Ishikawa (cell line): ENCODE measurements at regions not wholly inside any gene's neighbourhood (a gene's known extent, or its start where the extent isn't known, plus 50 kb on each side); places are given as distances from the start of the nearest gene placed in this dataset.

Source experiments
- CEBPB ChIP-seq: IDR thresholded peaks from 2 replicates; pipeline ENCODE4 v1.6.1; 2012
- CREB1 ChIP-seq: IDR thresholded peaks from 2 replicates; pipeline ENCODE4 v1.6.1; 2012; ENCODE audit warnings: low read depth
- EGR1 ChIP-seq: IDR thresholded peaks from 2 replicates; pipeline ENCODE4 v1.6.1; 2012
- EP300 ChIP-seq: IDR thresholded peaks from 2 replicates; pipeline ENCODE4 v1.6.1; 2012; ENCODE audit warnings: borderline replicate concordance
- FOXM1 ChIP-seq: IDR thresholded peaks from 2 replicates; pipeline ENCODE4 v1.6.1; 2012; ENCODE audit warnings: low read depth, borderline replicate concordance
- NFIC ChIP-seq: IDR thresholded peaks from 2 replicates; pipeline ENCODE4 v1.6.1; 2012
- RAD21 ChIP-seq: IDR thresholded peaks from 2 replicates; pipeline ENCODE4 v1.6.1; 2012; ENCODE audit warnings: low read depth
- TAF1 ChIP-seq: IDR thresholded peaks from 2 replicates; pipeline ENCODE4 v1.6.1; 2012; ENCODE audit warnings: low read depth, mild to moderate bottlenecking
- TCF12 ChIP-seq: IDR thresholded peaks from 2 replicates; pipeline ENCODE4 v1.6.1; 2012; ENCODE audit warnings: low read depth
- TEAD4 ChIP-seq: IDR thresholded peaks from 2 replicates; pipeline ENCODE4 v1.6.1; 2012
- YY1 ChIP-seq: IDR thresholded peaks from 2 replicates; pipeline ENCODE4 v1.6.1; 2012; ENCODE audit warnings: low read depth
- ZBTB7A ChIP-seq: IDR thresholded peaks from 2 replicates; pipeline ENCODE4 v1.6.1; 2012; ENCODE audit warnings: low read depth
- TF ChIP-seq, protein P1 (sequence below): IDR thresholded peaks from 2 replicates; pipeline ENCODE4 v1.6.1; 2012
- TF ChIP-seq, protein P2 (sequence below): IDR thresholded peaks from 2 replicates; pipeline ENCODE4 v1.6.1; 2012; ENCODE audit warnings: low read depth, mild to moderate bottlenecking
- TF ChIP-seq, protein P3 (sequence below): IDR thresholded peaks from 2 replicates; pipeline ENCODE4 v1.6.1; 2012

- TF ChIP-seq, protein P1, sequence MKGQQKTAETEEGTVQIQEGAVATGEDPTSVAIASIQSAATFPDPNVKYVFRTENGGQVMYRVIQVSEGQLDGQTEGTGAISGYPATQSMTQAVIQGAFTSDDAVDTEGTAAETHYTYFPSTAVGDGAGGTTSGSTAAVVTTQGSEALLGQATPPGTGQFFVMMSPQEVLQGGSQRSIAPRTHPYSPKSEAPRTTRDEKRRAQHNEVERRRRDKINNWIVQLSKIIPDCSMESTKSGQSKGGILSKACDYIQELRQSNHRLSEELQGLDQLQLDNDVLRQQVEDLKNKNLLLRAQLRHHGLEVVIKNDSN: no peak
- TF ChIP-seq ZBTB7A (no peak), EP300 (no peak), EGR1 (no peak), CREB1 (no peak), YY1 (no peak), RAD21 (no peak), FOXM1 (no peak), NFIC (no peak), TCF12 (no peak), TAF1 (no peak), CEBPB (no peak), TEAD4 (no peak)
- TF ChIP-seq, protein P2, sequence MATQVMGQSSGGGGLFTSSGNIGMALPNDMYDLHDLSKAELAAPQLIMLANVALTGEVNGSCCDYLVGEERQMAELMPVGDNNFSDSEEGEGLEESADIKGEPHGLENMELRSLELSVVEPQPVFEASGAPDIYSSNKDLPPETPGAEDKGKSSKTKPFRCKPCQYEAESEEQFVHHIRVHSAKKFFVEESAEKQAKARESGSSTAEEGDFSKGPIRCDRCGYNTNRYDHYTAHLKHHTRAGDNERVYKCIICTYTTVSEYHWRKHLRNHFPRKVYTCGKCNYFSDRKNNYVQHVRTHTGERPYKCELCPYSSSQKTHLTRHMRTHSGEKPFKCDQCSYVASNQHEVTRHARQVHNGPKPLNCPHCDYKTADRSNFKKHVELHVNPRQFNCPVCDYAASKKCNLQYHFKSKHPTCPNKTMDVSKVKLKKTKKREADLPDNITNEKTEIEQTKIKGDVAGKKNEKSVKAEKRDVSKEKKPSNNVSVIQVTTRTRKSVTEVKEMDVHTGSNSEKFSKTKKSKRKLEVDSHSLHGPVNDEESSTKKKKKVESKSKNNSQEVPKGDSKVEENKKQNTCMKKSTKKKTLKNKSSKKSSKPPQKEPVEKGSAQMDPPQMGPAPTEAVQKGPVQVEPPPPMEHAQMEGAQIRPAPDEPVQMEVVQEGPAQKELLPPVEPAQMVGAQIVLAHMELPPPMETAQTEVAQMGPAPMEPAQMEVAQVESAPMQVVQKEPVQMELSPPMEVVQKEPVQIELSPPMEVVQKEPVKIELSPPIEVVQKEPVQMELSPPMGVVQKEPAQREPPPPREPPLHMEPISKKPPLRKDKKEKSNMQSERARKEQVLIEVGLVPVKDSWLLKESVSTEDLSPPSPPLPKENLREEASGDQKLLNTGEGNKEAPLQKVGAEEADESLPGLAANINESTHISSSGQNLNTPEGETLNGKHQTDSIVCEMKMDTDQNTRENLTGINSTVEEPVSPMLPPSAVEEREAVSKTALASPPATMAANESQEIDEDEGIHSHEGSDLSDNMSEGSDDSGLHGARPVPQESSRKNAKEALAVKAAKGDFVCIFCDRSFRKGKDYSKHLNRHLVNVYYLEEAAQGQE: no peak
- TF ChIP-seq, protein P3, sequence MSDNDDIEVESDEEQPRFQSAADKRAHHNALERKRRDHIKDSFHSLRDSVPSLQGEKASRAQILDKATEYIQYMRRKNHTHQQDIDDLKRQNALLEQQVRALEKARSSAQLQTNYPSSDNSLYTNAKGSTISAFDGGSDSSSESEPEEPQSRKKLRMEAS: no peak
Observed at GRCh38 chr1:238672806-238673205, 713.6 kb upstream of the CHRM3 start.

DNA sequence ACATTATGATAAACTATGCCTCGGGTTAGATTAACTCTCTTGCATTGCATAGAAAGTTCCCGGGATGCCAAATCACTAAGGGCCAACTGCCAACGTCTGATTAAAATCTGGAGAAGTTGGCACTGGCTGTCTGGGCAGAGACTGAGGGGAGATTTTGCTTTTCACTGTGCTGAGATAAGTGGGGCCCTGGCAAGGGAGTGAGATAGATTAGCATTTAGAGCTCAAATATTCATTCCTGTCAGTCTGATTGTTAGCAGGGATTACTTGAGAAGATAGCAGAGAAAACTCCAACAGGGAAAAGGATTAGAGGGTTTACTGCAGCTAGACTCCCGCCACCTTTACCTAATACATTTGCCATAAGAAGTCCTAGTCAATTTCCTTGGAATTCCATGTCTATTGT, 714.1 kb upstream of the CHRM3 start:
- TF ChIP-seq, protein P1: no peak
- TF ChIP-seq TEAD4: no peak
- TF ChIP-seq EGR1: no peak
- no peak for TF ChIP-seq ZBTB7A
- no peak for TF ChIP-seq CEBPB
- no peak for TF ChIP-seq NFIC
- no peak for TF ChIP-seq FOXM1

- TF ChIP-seq FOXM1 (no peak), CEBPB (no peak), NFIC (no peak), YY1 (no peak), TAF1 (no peak), ZBTB7A (no peak)
- TF ChIP-seq, protein P3: no peak
- TF ChIP-seq, protein P2: no peak
- TF ChIP-seq, protein P1: no peak
Observed at GRCh38 chr1:238664139-238664538, 722.2 kb upstream of the CHRM3 start.

DNA sequence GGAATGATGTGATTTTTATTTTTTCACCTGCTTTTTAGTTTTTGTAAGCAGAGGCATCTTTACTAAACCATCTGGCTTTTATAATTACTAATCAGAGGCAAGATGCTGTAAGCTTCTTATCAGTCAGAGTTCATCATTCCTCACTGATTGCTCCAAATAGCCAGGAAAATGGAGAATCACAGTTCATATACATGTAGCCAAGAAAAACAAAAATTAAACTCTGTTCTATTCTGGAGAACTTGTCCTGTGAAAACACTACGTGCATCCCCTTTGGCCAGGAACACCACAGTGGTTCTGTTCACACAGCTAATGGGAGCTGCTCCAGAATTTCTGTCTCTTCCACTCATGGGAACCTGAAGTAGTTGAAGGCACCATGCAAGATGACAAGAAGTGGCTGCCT, 725.5 kb upstream of the CHRM3 start:
- TF ChIP-seq TCF12 (no peak), FOXM1 (no peak), RAD21 (no peak), TEAD4 (no peak), EGR1 (no peak), ZBTB7A (no peak), TAF1 (no peak), NFIC (no peak), YY1 (no peak), CEBPB (no peak), CREB1 (no peak), EP300 (no peak)
- TF ChIP-seq, protein P2: no peak
- TF ChIP-seq, protein P1: no peak
- TF ChIP-seq, protein P3: no peak
